GM12878 (cell line): ENCODE measurements at regions not wholly inside any gene's neighbourhood (a gene's known extent, or its start where the extent isn't known, plus 50 kb on each side); places are given as distances from the start of the nearest gene placed in this dataset.

Experiments used
- ATAC-seq: fragments of 200-7000 bp; cut with Tn5 transposase; 3 replicates; pipeline ENCODE4 v1.9.1; 2020; ENCODE audit warnings: mild to moderate bottlenecking, moderate library complexity
- BruUV-seq: library from RNA; stranded (reverse); fragments of 400-500 nt; replicated peaks from 2 replicates; lab custom pipeline; 2021; lab: Mats Ljungman, UMichigan
- CTCF ChIA-PET: fragments of 300-600 bp; sonication (Branson Sonifier 250); formaldehyde crosslinking; extraction: SDS; loops from one replicate; lab custom pipeline; 2021; ENCODE audit warnings: inconsistent platforms; lab: Yijun Ruan, JAX
- POLR2A ChIA-PET: fragments of 350-600 bp; formaldehyde crosslinking; extraction: SDS; loops from one replicate; lab custom pipeline; 2021; ENCODE audit warnings: inconsistent platforms; lab: Charles Lee
- RAD21 ChIA-PET: fragments of 300-600 bp; sonication (Branson Sonifier 250); formaldehyde crosslinking; loops from one replicate; lab custom pipeline; 2023; ENCODE audit warnings: antibody characterized with exemption; ENCODE audit not compliant: unreplicated experiment; lab: Charles Lee
- SMC1A ChIA-PET: fragments of 300-600 bp; sonication (Branson Sonifier 250); formaldehyde crosslinking; loops from one replicate; lab custom pipeline; 2023; ENCODE audit not compliant: unreplicated experiment, uncharacterized antibody; lab: Charles Lee
- DNase-seq: peaks from one replicate; pipeline ENCODE4 v3.0.0-alpha.2; 2011; ENCODE audit warnings: low read depth, low spot score
- FAIRE-seq: peaks from 3 replicates; lab custom pipeline; 2011; peaks lifted over from hg19 to GRCh38; lab: Jason Lieb, UNC
- H2AFZ ChIP-seq: 2 replicates; pipeline ENCODE4 v1.6.0; 2011; ENCODE audit warnings: low read depth, low read length, control low read depth; ENCODE audit not compliant: control insufficient read depth
- H3K27ac ChIP-seq: 2 replicates; pipeline ENCODE4 v1.5.1; 2011; ENCODE audit warnings: control low read depth; ENCODE audit not compliant: control insufficient read depth, insufficient read depth
- H3K27me3 ChIP-seq, 2 experiments: replicated peaks in 1 of 2; 2 replicates each; pipeline versions ENCODE4 v1.6.0 to v1.6.1; 2011; ENCODE audit warnings: low read length in 1 of 2; ENCODE audit not compliant: control insufficient read depth in 2 of 2, insufficient read depth in 2 of 2
- H3K36me3 ChIP-seq, 2 experiments: 2 replicates each; pipeline ENCODE4 v1.5.1; 2011; ENCODE audit warnings: low read length in 1 of 2; ENCODE audit not compliant: control insufficient read depth in 2 of 2, insufficient read depth in 2 of 2
- H3K4me1 ChIP-seq: 2 replicates; pipeline ENCODE4 v1.6.1; 2011; ENCODE audit warnings: mild to moderate bottlenecking, low read length, moderate library complexity, mixed read lengths; ENCODE audit not compliant: control insufficient read depth, insufficient read depth
- H3K4me2 ChIP-seq: 2 replicates; pipeline ENCODE4 v1.6.0; 2011; ENCODE audit warnings: control low read depth; ENCODE audit not compliant: control insufficient read depth, insufficient read depth
- H3K4me3 ChIP-seq: fragments of 200-600 bp; sonication (generic); 2 replicates; pipeline ENCODE4 v1.5.1; 2016
- H3K79me2 ChIP-seq: 2 replicates; pipeline ENCODE4 v1.6.0; 2011; ENCODE audit warnings: low read length; ENCODE audit not compliant: control insufficient read depth, insufficient read depth
- H3K9ac ChIP-seq: 2 replicates; pipeline ENCODE4 v1.8.0; 2011; ENCODE audit warnings: low read length, control low read depth, mixed read lengths; ENCODE audit not compliant: control insufficient read depth, insufficient read depth
- H3K9me3 ChIP-seq: replicated peaks from 3 replicates; pipeline ENCODE4 v1.5.1; 2011; ENCODE audit warnings: mild to moderate bottlenecking, low read length; ENCODE audit not compliant: control insufficient read depth, insufficient read depth
- H4K20me1 ChIP-seq: 2 replicates; pipeline ENCODE4 v1.6.0; 2011; ENCODE audit not compliant: control insufficient read depth, insufficient read depth
- CBX5 ChIP-seq: sonication (generic); IDR thresholded peaks from 2 replicates; pipeline ENCODE4 v1.6.1; 2016; ENCODE audit warnings: low read depth, moderate library complexity, mild to moderate bottlenecking, inconsistent platforms
- E2F4 ChIP-seq: IDR thresholded peaks from 2 replicates; pipeline ENCODE4 v1.6.1; 2012; ENCODE audit warnings: low read depth, low read length, improper control_type of control experiment
- MAX ChIP-seq: IDR thresholded peaks from 2 replicates; pipeline ENCODE4 v1.6.1; 2012; ENCODE audit warnings: low read depth, low read length, improper control_type of control experiment
- REST ChIP-seq: IDR thresholded peaks from 2 replicates; pipeline ENCODE4 v1.6.1; 2012; ENCODE audit warnings: mild to moderate bottlenecking, low read depth, low read length
- USF1 ChIP-seq: IDR thresholded peaks from 2 replicates; pipeline ENCODE4 v1.6.1; 2011; ENCODE audit warnings: borderline replicate concordance, low read depth, mild to moderate bottlenecking, moderate library complexity, mixed read lengths, low read length; ENCODE audit not compliant: insufficient read depth; ENCODE audit errors: extremely low read length
- USF2 ChIP-seq: IDR thresholded peaks from 2 replicates; pipeline ENCODE4 v1.6.1; 2011; ENCODE audit warnings: low read depth, low read length, improper control_type of control experiment, borderline replicate concordance
- ZNF274 ChIP-seq: IDR thresholded peaks from one replicate; pipeline ENCODE4 v1.8.0; 2011; ENCODE audit not compliant: insufficient read length, insufficient read depth
- ZNF592 ChIP-seq: fragments of 450-650 bp; IDR thresholded peaks from 2 replicates; pipeline ENCODE4 v1.6.1; 2017; ENCODE audit warnings: mild to moderate bottlenecking, moderate library complexity
- WGBS: methylation state at CpG from one replicate; pipeline ENCODE4 v1.1.6; 2016; ENCODE audit warnings: low lambda C conversion rate; ENCODE audit not compliant: insufficient replicate concordance, insufficient coverage; ENCODE audit errors: missing lambda C conversion rate; 5-methylcytosine and 5-hydroxymethylcytosine counted together
- in situ Hi-C: fragments of 300-500 bp; cut with MboI; formaldehyde crosslinking; loops from 9 replicates; pipeline ENCODE4 v1.14.3; 2018; ENCODE audit warnings: mixed read lengths
- intact Hi-C: fragments of 100-400 bp; cut with micrococcal nuclease; formaldehyde crosslinking; loops from one replicate; pipeline ENCODE4 v1.14.2; 2022; ENCODE audit not compliant: unreplicated experiment

GRCh38 chr6:22783931-22784330 is 214.6 kb downstream of the HDGFL1 start (continued):
- no peak for TF ChIP-seq REST

- Histone ChIP-seq H4K20me1 (no peaks in the 10 kb centered on the region), H3K27ac (no peak overlapping the region), H3K4me1 (no peaks in the 10 kb centered on the region), H3K79me2 (no peaks in the 10 kb centered on the region), H3K9ac (no peak overlapping the region), H3K9me3 (no peaks in the 10 kb centered on the region), H3K4me3 (no peak overlapping the region), H3K4me2 (no peak overlapping the region), H2AFZ (no peak overlapping the region), H3K36me3 (no peaks in the 10 kb centered on the region), H3K27me3 (no peaks in the 10 kb centered on the region)
- BruUV-seq: no TSS peak
- no peak for ATAC-seq
- in situ Hi-C loops: no loop called here
- intact Hi-C loops: no loop called here
- ChIA-PET CTCF (interaction anchor here (0.6 kb wide), 2 partner anchors 156 to 383 kb away, joined by 3 to 4 read pairs; no protein-coding TSS in a partner anchor), POLR2A (interaction anchor here (0.6 kb wide), 1 partner anchor 68 kb away, joined by 4 read pairs; no protein-coding TSS in a partner anchor), SMC1A (interaction anchor here (0.6 kb wide), 1 partner anchor 614 kb away, joined by 3 read pairs; no protein-coding TSS in a partner anchor), RAD21 (interaction anchor here (1.1 kb wide), 1 partner anchor 8 kb away, joined by 3 read pairs; no protein-coding TSS in a partner anchor)
- 38% methylated on average over 12 of the region's 12 CpGs for WGBS
- DNase-seq: no peak
- no peak for FAIRE-seq
- no peak for TF ChIP-seq USF1
- TF ChIP-seq MAX: no peak
- no peak for TF ChIP-seq E2F4
- TF ChIP-seq USF2: no peak
- TF ChIP-seq ZNF592: no peak
- no peak for TF ChIP-seq CBX5
- TF ChIP-seq ZNF274: no peak
Observed at GRCh38 chr6:22784601-22785410, 215.4 kb downstream of the HDGFL1 start.
